ENCODE measurements at regions not wholly inside any gene's neighbourhood (a gene's known extent, or its start where the extent isn't known, plus 50 kb on each side); places are given as distances from the start of the nearest gene placed in this dataset.

- TF ChIP-seq POLR2A (IDR thresholded peaks at IDR 0.05) (no peak), CTCF (IDR thresholded peaks at IDR 0.05) (no peak)
These were observed 966.4 kb downstream of the GRM8 start for GRCh38 chr7:126286317-126286716.

Data from testis (tissue), 2 donors.